ENCODE measurements at regions not wholly inside any gene's neighbourhood (a gene's known extent, or its start where the extent isn't known, plus 50 kb on each side); places are given as distances from the start of the nearest gene placed in this dataset.

DNA sequence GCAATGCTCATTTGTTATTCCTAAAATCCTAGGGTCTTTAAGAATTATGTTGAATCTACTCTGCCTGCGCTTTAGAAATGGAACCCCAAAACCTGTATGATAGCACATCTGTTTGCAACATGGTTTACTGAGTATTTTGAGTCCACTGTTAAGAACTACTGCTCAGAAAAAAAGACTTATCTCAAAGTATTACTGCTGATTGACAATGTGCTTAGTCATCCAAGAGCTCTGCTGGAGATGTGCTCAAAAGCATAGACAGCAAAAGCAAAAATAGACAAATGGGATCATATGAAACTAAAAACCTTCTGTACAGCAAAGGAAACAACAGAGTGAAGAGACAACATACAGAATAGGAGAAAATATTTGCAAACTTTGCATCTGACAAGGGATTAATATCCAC, 107.0 kb downstream of the CTH start:
- TF ChIP-seq EZH2 (IDR thresholded peaks at IDR 0.05; ENCODE audit: low read depth) = no peak
- TF ChIP-seq, protein P1, sequence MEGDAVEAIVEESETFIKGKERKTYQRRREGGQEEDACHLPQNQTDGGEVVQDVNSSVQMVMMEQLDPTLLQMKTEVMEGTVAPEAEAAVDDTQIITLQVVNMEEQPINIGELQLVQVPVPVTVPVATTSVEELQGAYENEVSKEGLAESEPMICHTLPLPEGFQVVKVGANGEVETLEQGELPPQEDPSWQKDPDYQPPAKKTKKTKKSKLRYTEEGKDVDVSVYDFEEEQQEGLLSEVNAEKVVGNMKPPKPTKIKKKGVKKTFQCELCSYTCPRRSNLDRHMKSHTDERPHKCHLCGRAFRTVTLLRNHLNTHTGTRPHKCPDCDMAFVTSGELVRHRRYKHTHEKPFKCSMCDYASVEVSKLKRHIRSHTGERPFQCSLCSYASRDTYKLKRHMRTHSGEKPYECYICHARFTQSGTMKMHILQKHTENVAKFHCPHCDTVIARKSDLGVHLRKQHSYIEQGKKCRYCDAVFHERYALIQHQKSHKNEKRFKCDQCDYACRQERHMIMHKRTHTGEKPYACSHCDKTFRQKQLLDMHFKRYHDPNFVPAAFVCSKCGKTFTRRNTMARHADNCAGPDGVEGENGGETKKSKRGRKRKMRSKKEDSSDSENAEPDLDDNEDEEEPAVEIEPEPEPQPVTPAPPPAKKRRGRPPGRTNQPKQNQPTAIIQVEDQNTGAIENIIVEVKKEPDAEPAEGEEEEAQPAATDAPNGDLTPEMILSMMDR (conservative IDR thresholded peaks at IDR 0.05) = no peak

All from PC-9 (cell line).